ENCODE measurements at regions not wholly inside any gene's neighbourhood (a gene's known extent, or its start where the extent isn't known, plus 50 kb on each side); places are given as distances from the start of the nearest gene placed in this dataset.

- DNase-seq (ENCODE audit: low read depth), result no peak
Observed at GRCh38 chr6:53413326-53413725, 64.6 kb upstream of the ELOVL5 start.

- DNase-seq (ENCODE audit: low read depth), result no peak
Observed at GRCh38 chr6:53412751-53413150, 64.0 kb upstream of the ELOVL5 start.

GRCh38 chr6:53412021-53412715, 63.4 kb upstream of the ELOVL5 start:
- DNase-seq (ENCODE audit: low read depth), result no peak

- no peak for DNase-seq (ENCODE audit: low read depth)
Observed at GRCh38 chr6:53411451-53411850, 62.7 kb upstream of the ELOVL5 start.

GRCh38 chr6:53410508-53411258, 61.9 kb upstream of the ELOVL5 start:
- peak; percentile 32 for DNase-seq (ENCODE audit: low read depth)

- no peak for DNase-seq (ENCODE audit: low read depth)
Observed at GRCh38 chr6:53408826-53409225, 60.1 kb upstream of the ELOVL5 start.

GRCh38 chr6:53399027-53399344, 50.2 kb upstream of the ELOVL5 start:
- no peak for DNase-seq (ENCODE audit: low read depth)

- DNase-seq (ENCODE audit: low read depth), result no peak
Observed at GRCh38 chr6:53398247-53399026, 49.7 kb upstream of the ELOVL5 start.

All from stimulated activated CD4-positive, alpha-beta T cell treated with anti-CD3 and anti-CD28 coated beads, Interleukin-2, amount 100 ng/mL, for 4 hours (primary cell).